ENCODE measurements at regions not wholly inside any gene's neighbourhood (a gene's known extent, or its start where the extent isn't known, plus 50 kb on each side); places are given as distances from the start of the nearest gene placed in this dataset.

DNA sequence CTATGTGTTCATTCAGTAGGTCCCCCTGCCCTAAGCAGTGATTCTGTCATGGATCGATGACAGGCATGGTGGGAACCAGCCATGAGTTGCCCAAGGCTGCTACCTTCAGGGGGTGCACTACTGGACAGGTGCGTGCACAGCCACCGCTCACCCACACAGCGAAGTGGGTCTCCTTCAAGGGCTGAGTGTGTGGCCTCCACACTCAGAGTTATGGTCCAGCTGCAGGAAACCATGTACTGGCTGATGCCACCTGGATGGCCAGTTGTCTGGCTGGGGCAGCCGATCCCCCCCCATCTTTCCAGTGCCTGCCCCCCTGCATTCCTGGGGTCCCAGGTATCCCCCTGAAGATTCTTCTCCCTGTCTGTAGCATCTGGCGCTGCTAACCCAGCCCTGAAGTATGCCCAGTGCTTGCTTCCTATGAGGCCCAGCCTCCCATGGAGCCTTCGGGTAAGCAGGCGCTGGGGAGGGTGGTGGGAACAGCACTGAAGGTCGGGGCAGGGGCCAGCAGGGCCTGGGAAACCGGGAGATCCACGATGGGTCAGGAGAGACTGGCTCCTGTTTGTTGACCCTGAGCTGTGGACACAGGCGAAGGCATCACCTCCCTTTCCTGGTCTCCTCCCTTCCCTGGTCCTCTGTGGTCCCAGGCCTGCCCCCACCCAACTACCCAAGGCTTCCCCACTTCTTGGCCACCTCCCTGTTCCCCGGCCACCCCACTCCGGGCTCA is 106.0 kb downstream of the VEGFA start:
- H3K4me3 ChIP-seq (ENCODE audit: low read length): no peak overlapping the region
- no peak for DNase-seq (ENCODE audit: low read depth)
- TF ChIP-seq, protein P1, sequence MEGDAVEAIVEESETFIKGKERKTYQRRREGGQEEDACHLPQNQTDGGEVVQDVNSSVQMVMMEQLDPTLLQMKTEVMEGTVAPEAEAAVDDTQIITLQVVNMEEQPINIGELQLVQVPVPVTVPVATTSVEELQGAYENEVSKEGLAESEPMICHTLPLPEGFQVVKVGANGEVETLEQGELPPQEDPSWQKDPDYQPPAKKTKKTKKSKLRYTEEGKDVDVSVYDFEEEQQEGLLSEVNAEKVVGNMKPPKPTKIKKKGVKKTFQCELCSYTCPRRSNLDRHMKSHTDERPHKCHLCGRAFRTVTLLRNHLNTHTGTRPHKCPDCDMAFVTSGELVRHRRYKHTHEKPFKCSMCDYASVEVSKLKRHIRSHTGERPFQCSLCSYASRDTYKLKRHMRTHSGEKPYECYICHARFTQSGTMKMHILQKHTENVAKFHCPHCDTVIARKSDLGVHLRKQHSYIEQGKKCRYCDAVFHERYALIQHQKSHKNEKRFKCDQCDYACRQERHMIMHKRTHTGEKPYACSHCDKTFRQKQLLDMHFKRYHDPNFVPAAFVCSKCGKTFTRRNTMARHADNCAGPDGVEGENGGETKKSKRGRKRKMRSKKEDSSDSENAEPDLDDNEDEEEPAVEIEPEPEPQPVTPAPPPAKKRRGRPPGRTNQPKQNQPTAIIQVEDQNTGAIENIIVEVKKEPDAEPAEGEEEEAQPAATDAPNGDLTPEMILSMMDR (IDR thresholded peaks at IDR 0.05; ENCODE audit: insufficient read depth, low read depth, low read length, missing control alignments): no peak

DNA sequence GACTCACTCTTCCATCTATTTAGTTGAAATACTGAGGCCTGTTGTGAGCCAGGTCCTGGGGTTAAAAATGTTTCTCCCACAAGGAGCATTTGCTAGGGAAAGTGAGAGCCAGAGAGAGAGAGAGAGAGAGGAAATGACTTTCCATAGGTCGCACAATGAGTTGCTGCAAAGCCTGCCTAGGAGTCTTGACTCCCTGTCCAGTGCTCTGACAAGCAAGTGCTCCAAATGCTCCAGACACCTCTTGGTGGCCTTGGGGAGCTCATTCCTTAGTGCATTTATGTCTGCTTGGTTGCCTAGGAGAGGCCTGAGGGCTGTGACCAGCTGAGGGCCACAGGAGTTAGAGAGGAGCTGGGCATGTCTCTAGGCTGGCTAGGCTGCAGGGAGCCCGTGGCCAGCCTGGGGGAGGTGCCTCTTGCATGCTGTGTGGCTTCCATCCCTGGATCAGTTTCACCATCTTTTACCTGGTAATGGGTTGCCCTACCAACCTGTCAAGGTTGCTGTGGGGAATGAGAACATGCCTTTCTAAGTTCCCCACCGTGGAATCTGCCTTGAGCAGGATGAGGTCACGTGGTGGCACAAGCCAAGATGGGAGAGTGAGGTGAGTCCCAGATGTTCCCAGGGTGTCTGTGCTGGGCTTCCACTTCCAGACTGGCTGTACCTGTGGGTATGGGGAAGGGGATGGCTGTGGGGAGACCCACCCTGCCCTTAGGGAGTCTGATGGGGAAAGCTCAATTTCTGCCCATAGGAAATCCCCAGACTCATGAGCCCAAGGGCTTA is 105.0 kb downstream of the VEGFA start:
- H3K4me3 ChIP-seq (ENCODE audit: low read length): no peak overlapping the region
- DNase-seq (ENCODE audit: low read depth): no peak
- TF ChIP-seq, protein P1 (IDR thresholded peaks at IDR 0.05; ENCODE audit: insufficient read depth, low read depth, low read length, missing control alignments): no peak

DNA sequence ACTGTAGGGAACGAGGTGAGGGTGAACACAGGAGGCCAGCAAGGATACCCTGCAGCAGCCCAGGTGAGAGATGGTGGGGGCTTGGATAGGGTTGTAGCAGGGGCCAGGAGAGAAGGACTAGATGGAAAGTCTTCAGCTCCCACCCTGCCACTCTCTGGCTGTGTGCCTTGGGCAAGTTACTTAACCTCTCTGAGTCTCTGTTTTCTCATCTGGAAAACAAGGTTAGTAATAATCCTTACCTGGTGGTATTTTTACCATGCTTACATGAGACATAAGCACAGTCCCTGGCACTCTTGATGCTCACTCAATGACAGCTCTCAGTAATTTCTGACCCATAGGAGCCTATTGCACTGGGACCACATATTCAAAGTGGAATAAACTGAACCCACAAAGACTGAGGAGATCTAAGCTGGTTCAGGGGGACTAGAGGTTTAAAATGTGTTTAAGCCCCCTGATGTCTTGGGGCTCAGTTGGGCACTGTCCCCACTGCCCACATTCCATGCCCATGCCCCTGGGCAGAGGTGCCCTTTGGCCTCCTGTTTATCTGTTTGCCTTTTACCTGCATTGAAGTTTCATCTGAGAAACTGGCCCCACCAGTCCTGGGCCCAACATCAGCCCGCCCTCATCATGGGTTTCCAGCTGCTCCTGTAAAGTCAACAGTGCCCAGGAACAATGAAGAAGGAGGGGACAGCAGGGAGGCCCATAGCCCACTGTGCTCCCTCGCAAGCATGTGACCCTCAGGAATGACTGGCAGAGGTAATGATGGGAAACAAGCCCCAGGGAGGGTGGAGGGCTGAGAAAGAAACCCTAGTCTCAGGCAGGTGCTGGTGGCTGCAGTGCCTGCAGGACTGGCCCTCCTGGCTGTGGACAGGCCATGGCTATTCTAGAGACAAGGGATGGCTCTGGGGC is 104.0 kb downstream of the VEGFA start:
- TF ChIP-seq, protein P1 (IDR thresholded peaks at IDR 0.05; ENCODE audit: insufficient read depth, low read depth, low read length, missing control alignments): no peak
- DNase-seq (ENCODE audit: low read depth): no peak
- no peak overlapping the region for H3K4me3 ChIP-seq (ENCODE audit: low read length)

DNA sequence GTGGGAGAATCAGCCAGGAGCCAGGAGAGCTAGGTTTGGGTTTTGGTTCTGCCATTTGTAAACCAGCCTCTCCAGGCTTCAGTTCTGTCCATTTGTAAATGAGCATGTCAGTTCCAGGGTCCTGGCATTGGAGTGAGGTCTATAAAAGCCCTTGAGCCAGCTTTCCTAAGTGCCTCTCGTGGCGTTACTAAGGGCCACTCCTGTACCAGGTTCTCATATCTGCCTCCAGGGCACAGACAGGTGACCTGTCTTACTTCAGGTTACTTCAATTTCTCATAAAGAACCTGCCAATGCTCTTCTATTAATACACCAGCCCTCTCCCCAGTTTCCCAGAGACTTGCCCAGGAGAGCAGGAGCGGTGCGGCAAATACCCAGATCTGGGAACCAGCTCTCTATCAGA is 101.9 kb downstream of the VEGFA start:
- TF ChIP-seq, protein P1 (IDR thresholded peaks at IDR 0.05; ENCODE audit: insufficient read depth, low read depth, low read length, missing control alignments): no peak
- DNase-seq (ENCODE audit: low read depth): no peak
- H3K4me3 ChIP-seq (ENCODE audit: low read length): no peak overlapping the region

DNA sequence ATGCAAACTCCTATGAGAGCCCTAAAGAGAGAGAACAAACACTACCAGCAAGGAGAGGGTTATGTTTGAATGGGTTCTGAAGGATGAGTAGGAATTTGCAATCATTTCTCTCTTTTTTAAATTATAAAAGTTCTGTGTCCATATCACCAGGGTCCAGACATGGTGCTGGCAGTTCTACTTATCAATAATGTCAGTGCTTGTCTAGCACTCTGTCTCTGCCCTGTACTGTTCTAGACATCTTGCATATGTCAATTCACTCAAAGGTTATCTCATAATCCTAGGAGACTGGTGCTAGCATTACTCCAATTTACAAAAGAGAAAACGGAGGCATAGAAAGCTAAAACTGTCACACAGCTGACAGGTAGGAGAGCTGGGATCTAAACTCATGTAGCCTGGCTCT is 101.3 kb downstream of the VEGFA start:
- H3K4me3 ChIP-seq (ENCODE audit: low read length): no peak overlapping the region
- TF ChIP-seq, protein P1 (IDR thresholded peaks at IDR 0.05; ENCODE audit: insufficient read depth, low read depth, low read length, missing control alignments): no peak
- DNase-seq (ENCODE audit: low read depth): no peak

DNA sequence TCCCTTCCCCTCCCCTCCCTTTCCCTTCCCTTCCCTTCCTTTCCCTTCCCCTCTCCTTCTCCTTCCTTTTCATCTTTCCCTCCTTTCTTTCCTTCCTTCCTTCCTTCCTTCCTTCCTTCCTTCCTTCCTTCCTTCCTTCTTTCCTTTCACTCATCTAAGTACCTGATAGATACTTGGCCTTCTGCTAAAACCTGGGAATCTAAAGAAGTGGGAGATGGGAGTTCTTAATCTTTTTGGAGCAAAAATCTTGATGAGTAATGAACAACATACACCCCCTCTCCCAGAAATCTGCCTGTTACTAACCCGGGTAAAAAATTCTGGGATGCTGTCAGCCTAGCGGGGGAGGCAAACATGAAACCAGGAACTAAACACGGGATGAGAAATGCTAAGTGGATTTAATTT is 100.7 kb downstream of the VEGFA start:
- TF ChIP-seq, protein P1 (IDR thresholded peaks at IDR 0.05; ENCODE audit: insufficient read depth, low read depth, low read length, missing control alignments): no peak
- no peak for DNase-seq (ENCODE audit: low read depth)
- H3K4me3 ChIP-seq (ENCODE audit: low read length): no peak overlapping the region

Data from epithelial cell of esophagus (primary cell).